Keratinocyte (primary cell): ENCODE measurements at regions not wholly inside any gene's neighbourhood (a gene's known extent, or its start where the extent isn't known, plus 50 kb on each side); places are given as distances from the start of the nearest gene placed in this dataset.

Source experiments
- DNase-seq: peaks from one replicate; pipeline ENCODE4 v3.0.0-alpha.2; 2011; ENCODE audit warnings: low read depth, missing footprints, low spot score
- FAIRE-seq: peaks from 2 replicates; lab custom pipeline; 2011; peaks lifted over from hg19 to GRCh38; lab: Jason Lieb, UNC
- H2AFZ ChIP-seq: 2 replicates; pipeline ENCODE4 v1.6.0; 2012; ENCODE audit warnings: low read length, control low read depth, inconsistent platforms; ENCODE audit not compliant: control insufficient read depth
- H3K27ac ChIP-seq: 2 replicates; pipeline ENCODE4 v1.5.1; 2011; ENCODE audit warnings: low read length; ENCODE audit not compliant: control insufficient read depth, insufficient read depth
- H3K27me3 ChIP-seq: 3 replicates; pipeline ENCODE4 v1.6.0; 2011; ENCODE audit warnings: low read length; ENCODE audit not compliant: control insufficient read depth, insufficient read depth; ENCODE audit errors: extremely low read depth
- H3K36me3 ChIP-seq, 2 experiments: 2 replicates in 1 of 2; 3 replicates in 1 of 2; pipeline ENCODE4 v1.5.1; 2011; ENCODE audit warnings: low read length in 2 of 2, mild to moderate bottlenecking in 1 of 2; ENCODE audit not compliant: control insufficient read depth in 2 of 2, insufficient read depth in 2 of 2; ENCODE audit errors: extremely low read depth in 1 of 2
- H3K4me1 ChIP-seq: 3 replicates; pipeline ENCODE4 v1.5.1; 2011; ENCODE audit warnings: low read length; ENCODE audit not compliant: control insufficient read depth, insufficient read depth; ENCODE audit errors: extremely low read depth
- H3K4me2 ChIP-seq: 3 replicates; pipeline ENCODE4 v1.6.0; 2011; ENCODE audit warnings: low read depth, low read length; ENCODE audit not compliant: control insufficient read depth, insufficient read depth; ENCODE audit errors: extremely low read depth
- H3K4me3 ChIP-seq, 3 experiments: fragments of 200-600 bp in 1 of 3; sonication (generic) in 1 of 3; 2 replicates in 2 of 3; 3 replicates in 1 of 3; pipeline ENCODE4 v1.5.1; 2011 to 2016; ENCODE audit warnings: low read length in 3 of 3, mild to moderate bottlenecking in 3 of 3, control low read depth in 2 of 3, inconsistent platforms in 1 of 3, low read depth in 1 of 3, mixed read lengths in 1 of 3, mixed run types in 1 of 3, moderate library complexity in 1 of 3; ENCODE audit not compliant: control insufficient read depth in 2 of 3, insufficient read depth in 2 of 3; ENCODE audit errors: extremely low read depth in 1 of 3
- H3K79me2 ChIP-seq: 2 replicates; pipeline ENCODE4 v1.6.0; 2012; ENCODE audit warnings: low read length; ENCODE audit not compliant: control insufficient read depth, insufficient read depth
- H3K9ac ChIP-seq: 3 replicates; pipeline ENCODE4 v1.6.0; 2011; ENCODE audit warnings: low read length; ENCODE audit not compliant: control insufficient read depth, insufficient read depth; ENCODE audit errors: extremely low read depth
- H3K9me1 ChIP-seq: 3 replicates; pipeline ENCODE4 v1.6.0; 2011; ENCODE audit warnings: low read length; ENCODE audit not compliant: control insufficient read depth, insufficient read depth; ENCODE audit errors: extremely low read depth
- H3K9me3 ChIP-seq: 2 replicates; pipeline ENCODE4 v1.5.1; 2012; ENCODE audit warnings: low read depth, low read length; ENCODE audit not compliant: control insufficient read depth
- H4K20me1 ChIP-seq: 3 replicates; pipeline ENCODE4 v1.6.0; 2011; ENCODE audit warnings: low read length; ENCODE audit not compliant: control insufficient read depth, insufficient read depth; ENCODE audit errors: extremely low read depth
- CTCF ChIP-seq, 3 experiments: IDR thresholded peaks in 1 of 3; conservative IDR thresholded peaks in 1 of 3; optimal IDR thresholded peaks in 1 of 3; 2 replicates in 2 of 3; 3 replicates in 1 of 3; pipeline versions ENCODE3 to v1.5.1; 2011; ENCODE audit warnings: low read length in 3 of 3, mild to moderate bottlenecking in 3 of 3, moderate library complexity in 2 of 3, control low read depth in 1 of 3, inconsistent platforms in 1 of 3; ENCODE audit not compliant: insufficient read depth in 2 of 3; ENCODE audit errors: extremely low read depth in 1 of 3
- EZH2 ChIP-seq: IDR thresholded peaks from one replicate; pipeline ENCODE4 v1.6.1; 2012; ENCODE audit warnings: inconsistent platforms, mild to moderate bottlenecking, low read length, moderate library complexity
- dilution Hi-C: fragments of 300-500 bp; cut with MboI; formaldehyde crosslinking; loops from one replicate; pipeline ENCODE4 v1.7.0; 2020; ENCODE audit warnings: low sequenced_read_pairs; ENCODE audit not compliant: extremely low pct_ligation_motif_present

- Histone ChIP-seq H3K9me1 (no peaks in the 10 kb centered on the region), H3K4me2 (no peak overlapping the region), H3K9ac (no peak overlapping the region), H3K9me3 (peaks cover 8% of the 10 kb centered on the region), H3K27me3 (no peaks in the 10 kb centered on the region), H3K79me2 (no peaks in the 10 kb centered on the region), H4K20me1 (no peaks in the 10 kb centered on the region), H2AFZ (no peak overlapping the region), H3K4me1 (no peaks in the 10 kb centered on the region), H3K36me3 (no peaks in the 10 kb centered on the region), H3K4me3 (no peak overlapping the region), H3K27ac (no peak overlapping the region)
- DNase-seq (no peak), FAIRE-seq (no peak)
- dilution Hi-C loops: no loop called here
- no peak for TF ChIP-seq EZH2
Measured at GRCh38 chr1:5810553-5811270, 181.5 kb downstream of the NPHP4 start.

- H3K4me1 ChIP-seq: no peaks in the 10 kb centered on the region
- no peak for FAIRE-seq
- no peak for DNase-seq
- H3K4me3 ChIP-seq: no peak overlapping the region
- dilution Hi-C loops: no loop called here
- H3K9ac ChIP-seq: no peak overlapping the region
- H3K36me3 ChIP-seq: no peaks in the 10 kb centered on the region
- H3K9me3 ChIP-seq: peaks cover 8% of the 10 kb centered on the region
- no peak overlapping the region for H3K4me2 ChIP-seq
- no peak overlapping the region for H3K27ac ChIP-seq
- H3K9me1 ChIP-seq: no peaks in the 10 kb centered on the region
- H4K20me1 ChIP-seq: no peaks in the 10 kb centered on the region
- no peaks in the 10 kb centered on the region for H3K79me2 ChIP-seq
- TF ChIP-seq EZH2: no peak
- no peak for TF ChIP-seq CTCF (optimal IDR thresholded peaks at IDR 0.05 in 1 of 3, IDR thresholded peaks at IDR 0.05 in 1 of 3, conservative IDR thresholded peaks at IDR 0.05 in 1 of 3; ENCODE audit: extremely low read depth in 1 of 3, insufficient read depth in 2 of 3, low read length in 3 of 3)
- H3K27me3 ChIP-seq: no peaks in the 10 kb centered on the region
- no peak overlapping the region for H2AFZ ChIP-seq
Measured at GRCh38 chr1:5810131-5810530, 182.1 kb downstream of the NPHP4 start.
